ENCODE measurements at regions not wholly inside any gene's neighbourhood (a gene's known extent, or its start where the extent isn't known, plus 50 kb on each side); places are given as distances from the start of the nearest gene placed in this dataset.
"Not testable (repeated sequence)": the region's sequence is repeated elsewhere in the genome, so short reads cannot be mapped to it uniquely, and the experiment has no call there.

GRCh38 chr14:105581551-105582341 is 55.4 kb downstream of the TMEM121 start:
- ATAC-seq (ENCODE audit: insufficient number of reproducible peaks, low FRiP score, low read depth) (no peak), DNase-seq (ENCODE audit: low spot score) (no peak)
- H3K4me1 ChIP-seq (ENCODE audit: control insufficient read depth in 1 of 2, low read depth in 2 of 2) = no peaks in the 10 kb centered on the region
- no peaks in the 10 kb centered on the region for H3K27me3 ChIP-seq (replicated peaks; ENCODE audit: insufficient read depth)
- H3K36me3 ChIP-seq = no peaks in the 10 kb centered on the region
- no peak overlapping the region for H3K27ac ChIP-seq
- H3K4me3 ChIP-seq = no peak overlapping the region
- no peak for TF ChIP-seq CTCF (IDR thresholded peaks at IDR 0.05)
- no peaks in the 10 kb centered on the region for H3K9me3 ChIP-seq

GRCh38 chr14:105582639-105583038 is 56.3 kb downstream of the TMEM121 start:
- DNase-seq (ENCODE audit: low spot score) (no peak), ATAC-seq (ENCODE audit: insufficient number of reproducible peaks, low FRiP score, low read depth) (no peak)
- Histone ChIP-seq H3K36me3 (no peaks in the 10 kb centered on the region), H3K4me1 (ENCODE audit: control insufficient read depth in 1 of 2, low read depth in 2 of 2) (no peaks in the 10 kb centered on the region), H3K27ac (no peak overlapping the region), H3K4me3 (no peak overlapping the region), H3K9me3 (no peaks in the 10 kb centered on the region), H3K27me3 (replicated peaks; ENCODE audit: insufficient read depth) (no peaks in the 10 kb centered on the region)
- TF ChIP-seq CTCF (IDR thresholded peaks at IDR 0.05) = no peak

GRCh38 chr14:105583914-105584313 is 57.5 kb downstream of the TMEM121 start:
- H3K9me3 ChIP-seq; DNase-seq (ENCODE audit: low spot score); H3K27ac ChIP-seq; H3K4me1 ChIP-seq (ENCODE audit: control insufficient read depth in 1 of 2, low read depth in 2 of 2); H3K27me3 ChIP-seq (replicated peaks; ENCODE audit: insufficient read depth); ATAC-seq (ENCODE audit: insufficient number of reproducible peaks, low FRiP score, low read depth); H3K36me3 ChIP-seq; H3K4me3 ChIP-seq: not testable (repeated sequence)

- H3K27me3 ChIP-seq (replicated peaks; ENCODE audit: insufficient read depth); ATAC-seq (ENCODE audit: insufficient number of reproducible peaks, low FRiP score, low read depth); H3K4me1 ChIP-seq (ENCODE audit: control insufficient read depth in 1 of 2, low read depth in 2 of 2); H3K36me3 ChIP-seq; H3K9me3 ChIP-seq; H3K4me3 ChIP-seq; DNase-seq (ENCODE audit: low spot score); H3K27ac ChIP-seq: not testable (repeated sequence)
Measured at GRCh38 chr14:105585290-105585689, 58.9 kb downstream of the TMEM121 start.

GRCh38 chr14:105585722-105586121 is 59.3 kb downstream of the TMEM121 start:
- not testable (repeated sequence) for H3K4me3 ChIP-seq; DNase-seq (ENCODE audit: low spot score); H3K27me3 ChIP-seq (replicated peaks; ENCODE audit: insufficient read depth); H3K4me1 ChIP-seq (ENCODE audit: control insufficient read depth in 1 of 2, low read depth in 2 of 2); H3K27ac ChIP-seq; H3K36me3 ChIP-seq; H3K9me3 ChIP-seq; ATAC-seq (ENCODE audit: insufficient number of reproducible peaks, low FRiP score, low read depth)

GRCh38 chr14:105586144-105586872 is 59.9 kb downstream of the TMEM121 start:
- DNase-seq (ENCODE audit: low spot score); ATAC-seq (ENCODE audit: insufficient number of reproducible peaks, low FRiP score, low read depth); H3K4me3 ChIP-seq; H3K27ac ChIP-seq; H3K27me3 ChIP-seq (replicated peaks; ENCODE audit: insufficient read depth); H3K9me3 ChIP-seq; H3K4me1 ChIP-seq (ENCODE audit: control insufficient read depth in 1 of 2, low read depth in 2 of 2); H3K36me3 ChIP-seq: not testable (repeated sequence)

GRCh38 chr14:105587034-105587433 is 60.7 kb downstream of the TMEM121 start:
- not testable (repeated sequence) for H3K4me3 ChIP-seq

GRCh38 chr14:105587482-105588235 is 61.3 kb downstream of the TMEM121 start:
- H3K36me3 ChIP-seq; H3K27me3 ChIP-seq (replicated peaks; ENCODE audit: insufficient read depth); H3K9me3 ChIP-seq; H3K4me1 ChIP-seq (ENCODE audit: control insufficient read depth in 1 of 2, low read depth in 2 of 2); DNase-seq (ENCODE audit: low spot score); H3K27ac ChIP-seq; H3K4me3 ChIP-seq; ATAC-seq (ENCODE audit: insufficient number of reproducible peaks, low FRiP score, low read depth): not testable (repeated sequence)

More at GRCh38 chr14:105587034-105587433, 60.7 kb downstream of the TMEM121 start:
- not testable (repeated sequence) for H3K9me3 ChIP-seq; H3K36me3 ChIP-seq; H3K27ac ChIP-seq; ATAC-seq (ENCODE audit: insufficient number of reproducible peaks, low FRiP score, low read depth); H3K4me1 ChIP-seq (ENCODE audit: control insufficient read depth in 1 of 2, low read depth in 2 of 2); DNase-seq (ENCODE audit: low spot score); H3K27me3 ChIP-seq (replicated peaks; ENCODE audit: insufficient read depth)
